Sigmoid colon (tissue), 4 donors: ENCODE measurements at regions not wholly inside any gene's neighbourhood (a gene's known extent, or its start where the extent isn't known, plus 50 kb on each side); places are given as distances from the start of the nearest gene placed in this dataset.

ENCODE experiments used
- EP300 ChIP-seq, 4 donors: sonication (generic); formaldehyde crosslinking; IDR thresholded peaks; one replicate each; pipeline ENCODE4 v1.6.1; 2017; ENCODE audit warnings: antibody characterized with exemption in 4 of 4
- POLR2A ChIP-seq, 2 donors: fragments of 450-650 bp; IDR thresholded peaks; one replicate each; pipeline ENCODE4 v1.6.1; 2016; ENCODE audit warnings: antibody characterized with exemption in 2 of 2, mild to moderate bottlenecking in 2 of 2, moderate library complexity in 2 of 2
- TF ChIP-seq, protein P1 (sequence below), 4 experiments: fragments of 450-650 bp in 3 of 4; fragments of 200-600 bp in 1 of 4; IDR thresholded peaks; one replicate each; pipeline ENCODE4 v1.5.1; 2016 to 2019; ENCODE audit warnings: antibody characterized with exemption in 4 of 4, mild to moderate bottlenecking in 3 of 4, moderate library complexity in 2 of 4

DNA sequence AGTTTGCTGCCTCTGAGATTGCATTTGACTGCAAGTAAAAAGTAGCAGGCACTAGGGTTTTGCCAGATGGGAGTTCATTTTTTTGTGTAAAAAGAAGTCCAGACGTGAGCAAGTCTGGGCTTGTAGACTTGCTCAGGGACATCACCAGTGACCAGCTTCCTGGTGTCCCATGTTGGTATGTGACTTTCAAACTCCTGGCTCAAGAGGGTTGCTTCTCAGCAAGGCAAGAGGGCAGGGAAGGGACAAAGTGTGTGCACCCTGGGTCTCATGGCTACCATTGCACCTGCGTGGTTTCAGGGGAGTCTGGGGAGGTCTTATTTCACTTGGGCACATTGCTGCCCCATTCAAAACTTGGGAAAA, 79.3 kb upstream of the ZNF716 start:
- TF ChIP-seq POLR2A (IDR thresholded peaks at IDR 0.05) (no peak), EP300 (IDR thresholded peaks at IDR 0.05) (no peak)
- TF ChIP-seq, protein P1, sequence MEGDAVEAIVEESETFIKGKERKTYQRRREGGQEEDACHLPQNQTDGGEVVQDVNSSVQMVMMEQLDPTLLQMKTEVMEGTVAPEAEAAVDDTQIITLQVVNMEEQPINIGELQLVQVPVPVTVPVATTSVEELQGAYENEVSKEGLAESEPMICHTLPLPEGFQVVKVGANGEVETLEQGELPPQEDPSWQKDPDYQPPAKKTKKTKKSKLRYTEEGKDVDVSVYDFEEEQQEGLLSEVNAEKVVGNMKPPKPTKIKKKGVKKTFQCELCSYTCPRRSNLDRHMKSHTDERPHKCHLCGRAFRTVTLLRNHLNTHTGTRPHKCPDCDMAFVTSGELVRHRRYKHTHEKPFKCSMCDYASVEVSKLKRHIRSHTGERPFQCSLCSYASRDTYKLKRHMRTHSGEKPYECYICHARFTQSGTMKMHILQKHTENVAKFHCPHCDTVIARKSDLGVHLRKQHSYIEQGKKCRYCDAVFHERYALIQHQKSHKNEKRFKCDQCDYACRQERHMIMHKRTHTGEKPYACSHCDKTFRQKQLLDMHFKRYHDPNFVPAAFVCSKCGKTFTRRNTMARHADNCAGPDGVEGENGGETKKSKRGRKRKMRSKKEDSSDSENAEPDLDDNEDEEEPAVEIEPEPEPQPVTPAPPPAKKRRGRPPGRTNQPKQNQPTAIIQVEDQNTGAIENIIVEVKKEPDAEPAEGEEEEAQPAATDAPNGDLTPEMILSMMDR (IDR thresholded peaks at IDR 0.05), result no peak
